Memory B cell (primary cell): ENCODE measurements at regions not wholly inside any gene's neighbourhood (a gene's known extent, or its start where the extent isn't known, plus 50 kb on each side); places are given as distances from the start of the nearest gene placed in this dataset.
"Not testable (repeated sequence)": the region's sequence is repeated elsewhere in the genome, so short reads cannot be mapped to it uniquely, and the experiment has no call there.

ENCODE experiments used
- ATAC-seq: fragments of 150-1000 bp; cut with Tn5 transposase; 2 replicates; pipeline ENCODE4 v1.10.0; 2021; ENCODE audit warnings: low read depth, mild to moderate bottlenecking, moderate library complexity
- DNase-seq, 2 donors: peaks; one replicate each; pipeline ENCODE4 v3.0.0; 2022; ENCODE audit warnings: low spot score in 2 of 2
- H3K27ac Mint-ChIP-seq: one replicate; pipeline ENCODE4 v1.8.0; 2022; ENCODE audit warnings: mild to moderate bottlenecking, moderate library complexity, mixed read lengths
- H3K27me3 Mint-ChIP-seq: one replicate; pipeline ENCODE4 v1.8.0; 2022; ENCODE audit warnings: mixed read lengths
- H3K36me3 Mint-ChIP-seq: one replicate; pipeline ENCODE4 v1.8.0; 2022; ENCODE audit warnings: mild to moderate bottlenecking, mixed read lengths
- H3K4me1 Mint-ChIP-seq: one replicate; pipeline ENCODE4 v1.8.0; 2022; ENCODE audit warnings: mixed read lengths
- H3K4me3 Mint-ChIP-seq: one replicate; pipeline ENCODE4 v1.8.0; 2022; ENCODE audit warnings: mild to moderate bottlenecking, moderate library complexity, mixed read lengths
- H3K9me3 Mint-ChIP-seq: one replicate; pipeline ENCODE4 v1.8.0; 2022; ENCODE audit warnings: mixed read lengths

DNA sequence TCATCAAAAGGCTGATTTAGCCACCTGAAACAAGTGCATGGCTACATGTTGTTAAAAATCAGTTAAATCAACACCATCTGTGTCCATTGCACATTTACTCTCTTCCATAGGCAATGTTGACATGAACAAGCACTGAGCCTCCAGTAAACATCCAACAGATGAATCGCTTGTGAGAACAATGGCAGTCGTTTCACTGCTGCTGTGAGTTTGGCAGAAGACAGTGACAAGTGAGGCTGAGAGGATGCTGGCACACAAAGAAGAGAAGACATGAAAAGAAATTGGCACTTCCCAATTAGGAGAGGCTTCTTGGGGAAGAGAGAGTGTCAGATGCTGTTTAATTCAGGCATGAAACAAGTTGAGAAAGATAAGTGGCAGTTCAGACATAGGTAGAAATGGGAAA is 227.4 kb upstream of the STT3B start:
- H3K36me3 Mint-ChIP-seq: no peaks in the 10 kb centered on the region
- H3K9me3 Mint-ChIP-seq: no peaks in the 10 kb centered on the region
- H3K27ac Mint-ChIP-seq: no peak overlapping the region
- ATAC-seq (no peak), DNase-seq (no peak)
- H3K4me3 Mint-ChIP-seq: no peak overlapping the region
- H3K4me1 Mint-ChIP-seq: no peaks in the 10 kb centered on the region
- H3K27me3 Mint-ChIP-seq: peaks cover 5% of the 10 kb centered on the region

DNA sequence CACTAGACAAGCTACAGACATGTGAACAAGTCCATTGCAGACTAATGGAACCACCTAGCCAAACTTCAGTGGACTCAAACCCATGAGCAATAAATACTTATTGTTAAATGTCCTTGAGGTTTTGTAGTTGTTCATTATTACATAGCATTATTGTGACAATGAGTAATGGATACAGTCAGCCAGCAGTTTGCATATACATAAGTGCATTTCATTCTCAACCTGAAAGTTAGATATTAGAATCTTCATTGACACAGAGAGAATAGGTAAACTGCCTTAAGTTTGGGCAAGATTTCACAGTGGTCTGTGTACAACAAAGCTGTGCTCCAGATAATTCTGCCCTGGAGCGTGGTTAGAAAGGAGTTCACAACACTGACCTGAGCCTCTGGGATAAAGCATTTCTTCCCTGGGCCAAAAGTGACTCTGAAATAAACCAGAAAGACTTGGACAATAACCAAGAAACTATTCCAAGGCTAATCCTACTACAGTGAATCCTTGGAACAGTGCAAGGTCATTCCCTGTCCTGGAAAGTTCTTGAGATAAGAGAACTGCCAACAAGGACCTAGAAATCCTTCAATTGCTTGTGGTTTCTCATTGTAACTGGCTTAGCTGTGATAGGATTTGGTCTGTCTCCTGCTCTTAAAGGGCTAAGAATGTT is 225.5 kb upstream of the STT3B start:
- Mint-ChIP-seq H3K9me3 (no peaks in the 10 kb centered on the region), H3K27ac (no peak overlapping the region), H3K36me3 (no peaks in the 10 kb centered on the region), H3K4me3 (no peak overlapping the region), H3K27me3 (peaks cover 1% of the 10 kb centered on the region), H3K4me1 (no peaks in the 10 kb centered on the region)
- DNase-seq (no peak), ATAC-seq (no peak)

DNA sequence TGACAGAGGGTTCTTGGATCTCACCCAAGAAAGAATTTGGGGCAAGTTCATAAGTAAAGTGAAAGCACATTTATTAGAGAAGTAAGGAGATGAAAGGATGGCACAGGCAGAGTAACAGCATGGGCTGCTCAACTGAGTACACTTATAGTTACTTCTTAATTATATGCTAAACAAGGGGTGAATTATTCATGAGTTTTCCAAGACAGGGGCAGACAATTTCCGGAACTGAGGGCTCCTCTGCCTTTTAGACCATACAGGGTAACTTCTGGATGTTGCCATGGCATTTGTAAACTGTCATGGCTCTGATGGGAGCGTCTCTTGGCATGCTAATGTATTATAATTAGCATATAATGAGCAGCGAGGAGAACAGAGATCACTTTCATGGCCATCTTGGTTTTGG is 221.2 kb upstream of the STT3B start:
- ATAC-seq (no peak), DNase-seq (no peak)
- Mint-ChIP-seq H3K9me3 (peaks cover 10% of the 10 kb centered on the region), H3K27me3 (peaks cover 7% of the 10 kb centered on the region), H3K27ac (no peak overlapping the region), H3K36me3 (peaks cover 2% of the 10 kb centered on the region), H3K4me1 (no peaks in the 10 kb centered on the region), H3K4me3 (no peak overlapping the region)

DNA sequence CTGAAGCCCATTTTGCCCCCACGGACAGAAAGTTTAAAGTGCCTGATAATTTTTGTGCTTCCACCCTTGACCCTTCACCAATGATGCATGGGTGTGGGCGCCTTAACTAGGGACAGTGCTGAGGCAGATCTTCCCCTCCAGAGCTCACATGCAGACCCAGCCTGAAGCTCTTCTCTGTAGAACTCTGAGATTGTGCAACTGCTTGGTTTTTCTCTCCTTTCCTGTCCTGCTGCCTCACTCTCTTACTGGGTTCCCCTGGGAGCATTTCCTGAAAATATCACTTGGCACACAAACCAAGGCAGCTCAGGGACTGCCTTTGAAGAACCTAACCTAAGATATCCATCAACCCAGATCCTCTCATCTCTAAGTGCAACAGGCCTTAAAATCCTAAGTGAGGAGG is 220.3 kb upstream of the STT3B start:
- no peak for DNase-seq
- H3K36me3 Mint-ChIP-seq: peaks cover 4% of the 10 kb centered on the region

DNA sequence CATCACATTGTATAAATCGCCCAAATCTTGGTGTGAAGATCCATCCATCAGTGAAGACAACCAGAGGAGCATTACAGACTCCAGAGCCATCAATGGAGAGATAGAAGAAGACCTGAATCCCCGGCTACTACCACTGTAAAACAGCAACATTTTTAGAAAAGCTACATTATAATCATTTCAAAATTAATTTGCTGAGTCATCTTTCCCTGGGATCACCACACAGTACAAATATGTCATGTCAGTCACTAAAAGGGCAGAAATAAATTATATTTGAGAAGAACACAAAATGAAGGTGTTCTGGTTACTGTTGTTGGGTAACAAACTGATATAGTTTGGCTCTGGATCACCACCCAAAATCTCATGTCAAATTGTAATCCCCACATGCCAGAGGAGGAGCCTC is 218.5 kb upstream of the STT3B start:
- Mint-ChIP-seq H3K27ac (no peak overlapping the region), H3K9me3 (peaks cover 12% of the 10 kb centered on the region), H3K27me3 (peaks cover 11% of the 10 kb centered on the region), H3K4me3 (no peak overlapping the region), H3K4me1 (no peaks in the 10 kb centered on the region), H3K36me3 (peaks cover 4% of the 10 kb centered on the region)
- no peak for DNase-seq
- ATAC-seq: no peak

More for the DNA sequence above, 220.3 kb upstream of the STT3B start:
- no peak for ATAC-seq
- Mint-ChIP-seq H3K27me3 (peaks cover 9% of the 10 kb centered on the region), H3K27ac (no peak overlapping the region), H3K4me3 (no peak overlapping the region), H3K4me1 (no peaks in the 10 kb centered on the region), H3K9me3 (peaks cover 12% of the 10 kb centered on the region)

DNA sequence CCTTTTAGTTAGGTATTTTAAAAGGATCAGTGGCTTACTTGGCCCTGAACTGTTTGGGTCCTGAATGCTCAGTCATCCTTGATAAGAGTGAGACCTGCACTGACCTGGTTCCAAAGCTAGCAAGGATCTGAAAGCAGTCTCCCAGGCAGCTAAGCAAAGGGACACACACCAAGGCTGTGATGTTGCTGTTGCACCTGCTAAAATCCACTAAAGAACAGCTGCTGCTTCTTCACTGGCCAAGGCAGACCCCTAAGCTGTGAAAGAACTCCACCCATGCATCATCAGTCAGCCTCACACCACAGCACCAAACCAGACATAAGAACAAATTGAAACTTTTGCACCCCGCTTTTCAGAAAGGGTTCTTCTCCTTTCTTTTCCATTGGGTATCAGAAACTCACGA is 213.4 kb upstream of the STT3B start:
- no peak overlapping the region for H3K27ac Mint-ChIP-seq
- DNase-seq: no peak
- H3K4me1 Mint-ChIP-seq: peaks cover 2% of the 10 kb centered on the region
- ATAC-seq: no peak
- peaks cover 12% of the 10 kb centered on the region for H3K9me3 Mint-ChIP-seq
- no peak overlapping the region for H3K4me3 Mint-ChIP-seq
- peaks cover 8% of the 10 kb centered on the region for H3K27me3 Mint-ChIP-seq
- peaks cover 4% of the 10 kb centered on the region for H3K36me3 Mint-ChIP-seq

DNA sequence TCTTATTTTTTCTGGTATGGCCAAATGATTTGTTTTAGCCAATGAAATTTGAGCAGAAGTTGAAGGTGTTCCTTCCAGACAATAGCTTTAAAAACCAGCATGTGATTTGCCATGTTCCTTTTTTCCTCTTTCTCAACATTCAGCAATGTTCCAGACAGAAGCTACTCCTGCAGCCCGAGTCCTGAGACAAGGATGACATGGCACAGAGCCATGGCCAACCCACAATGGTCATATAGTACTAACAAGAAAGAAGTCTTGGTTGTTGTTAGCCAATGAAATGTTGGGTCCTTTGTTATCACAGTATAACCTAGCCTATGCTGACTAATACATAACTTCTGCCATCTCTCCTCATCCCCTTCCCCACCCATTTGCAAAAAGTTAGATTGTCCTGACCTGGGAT is 211.1 kb upstream of the STT3B start:
- peaks cover 2% of the 10 kb centered on the region for H3K36me3 Mint-ChIP-seq
- peaks cover 2% of the 10 kb centered on the region for H3K9me3 Mint-ChIP-seq
- no peak overlapping the region for H3K4me3 Mint-ChIP-seq
- DNase-seq: no peak
- ATAC-seq: no peak
- H3K4me1 Mint-ChIP-seq: peaks cover 2% of the 10 kb centered on the region
- peaks cover 7% of the 10 kb centered on the region for H3K27me3 Mint-ChIP-seq
- no peak overlapping the region for H3K27ac Mint-ChIP-seq

DNA sequence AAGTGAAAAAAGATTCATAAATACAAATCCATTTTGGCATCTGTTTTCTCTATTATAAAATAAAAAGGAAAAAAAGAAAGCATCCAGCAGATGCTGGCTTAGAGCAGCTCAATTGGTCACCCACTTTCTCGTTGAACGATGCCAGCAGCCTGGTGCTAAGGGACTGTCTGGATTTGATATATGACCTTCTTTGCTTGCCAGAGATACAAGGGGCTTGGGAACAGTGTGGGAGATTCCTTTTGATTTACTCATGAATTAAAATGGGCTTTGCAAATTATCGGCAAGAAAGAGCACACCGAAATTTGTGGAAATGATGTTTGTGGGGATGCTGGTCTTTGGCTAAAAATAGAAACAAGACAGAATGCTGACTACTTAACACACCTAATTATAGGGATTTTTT is 210.3 kb upstream of the STT3B start:
- Mint-ChIP-seq H3K27ac (no peak overlapping the region), H3K4me3 (no peak overlapping the region), H3K9me3 (no peaks in the 10 kb centered on the region), H3K36me3 (no peaks in the 10 kb centered on the region), H3K27me3 (peaks cover 5% of the 10 kb centered on the region), H3K4me1 (peaks cover 2% of the 10 kb centered on the region)
- DNase-seq (no peak), ATAC-seq (no peak)

DNA sequence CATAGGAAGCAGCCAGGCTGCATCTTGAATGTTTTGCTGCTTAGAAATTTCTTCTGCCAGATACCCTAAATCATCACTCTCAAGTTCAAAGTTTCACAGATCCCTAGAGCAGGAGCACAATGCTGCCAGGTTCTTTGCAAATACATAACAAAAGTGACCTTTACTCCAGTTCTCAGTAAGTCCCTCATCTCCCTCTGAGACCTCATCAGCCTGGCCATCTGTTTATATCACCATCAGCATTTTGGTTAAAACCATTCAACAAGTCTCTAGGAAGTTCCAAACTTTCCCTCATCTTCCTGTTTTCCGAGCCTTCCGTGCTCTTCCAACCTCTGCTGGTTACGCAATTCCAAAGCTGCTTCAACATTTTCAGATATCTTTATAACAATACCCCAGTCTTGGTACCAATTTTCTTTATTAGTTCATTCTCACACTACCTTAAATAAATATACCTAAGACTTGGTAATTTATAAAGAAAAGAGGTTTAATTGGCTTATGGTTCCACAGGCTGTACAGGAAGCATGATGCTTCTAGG is 204.8 kb upstream of the STT3B start:
- not testable (repeated sequence) for H3K27me3 Mint-ChIP-seq, H3K9me3 Mint-ChIP-seq, H3K4me1 Mint-ChIP-seq, H3K4me3 Mint-ChIP-seq, H3K27ac Mint-ChIP-seq, ATAC-seq, DNase-seq
- H3K36me3 Mint-ChIP-seq: peaks cover 11% of the 10 kb centered on the region

DNA sequence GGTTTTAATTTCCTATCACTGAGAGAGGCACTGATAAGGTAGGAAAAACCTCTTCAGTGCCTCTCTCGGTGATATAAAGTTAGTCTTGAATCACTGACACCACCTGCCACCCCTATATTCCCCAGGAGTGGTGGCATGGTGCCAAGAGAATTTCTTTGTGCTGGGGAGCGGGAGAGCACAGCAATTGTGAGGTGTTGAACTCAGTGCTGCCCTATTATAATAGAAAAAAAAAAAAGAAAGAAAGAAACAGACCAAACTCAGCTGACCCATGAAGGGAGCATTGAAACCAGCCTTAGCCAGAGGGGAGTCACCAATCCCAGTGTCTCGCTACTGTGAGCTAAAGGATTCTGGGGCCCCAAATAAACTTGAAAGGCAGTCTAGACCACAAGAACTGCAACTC is 201.4 kb upstream of the STT3B start:
- Mint-ChIP-seq H3K27ac (no peak overlapping the region), H3K36me3 (peaks cover 12% of the 10 kb centered on the region), H3K9me3 (peaks cover 10% of the 10 kb centered on the region), H3K4me1 (no peaks in the 10 kb centered on the region), H3K27me3 (peaks cover 1% of the 10 kb centered on the region), H3K4me3 (no peak overlapping the region)
- no peak for DNase-seq
- ATAC-seq: no peak

DNA sequence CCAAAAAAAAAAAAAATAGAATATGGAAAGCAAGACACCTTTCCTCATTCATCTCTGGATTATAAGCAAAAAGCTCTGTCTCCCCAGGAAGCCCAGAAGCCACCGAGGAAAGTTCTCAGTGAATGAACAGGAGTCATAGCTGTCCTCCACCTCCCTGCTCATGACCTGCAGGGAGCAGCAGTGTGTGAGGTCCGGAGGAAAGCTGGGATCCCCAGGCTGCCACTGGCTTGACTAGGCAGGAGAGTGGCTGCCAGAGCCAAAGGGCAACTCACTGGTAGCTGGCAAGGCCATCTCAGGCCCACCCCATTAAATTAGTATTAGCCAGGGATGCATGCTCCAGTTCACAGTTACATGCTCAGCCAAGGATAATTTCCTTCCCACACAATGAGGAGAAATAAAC is 191.6 kb upstream of the STT3B start:
- peaks cover 3% of the 10 kb centered on the region for H3K27me3 Mint-ChIP-seq
- no peak for ATAC-seq
- no peak overlapping the region for H3K27ac Mint-ChIP-seq
- H3K4me1 Mint-ChIP-seq: no peaks in the 10 kb centered on the region
- H3K4me3 Mint-ChIP-seq: no peak overlapping the region
- DNase-seq: no peak
- peaks cover 3% of the 10 kb centered on the region for H3K9me3 Mint-ChIP-seq
- H3K36me3 Mint-ChIP-seq: no peaks in the 10 kb centered on the region

DNA sequence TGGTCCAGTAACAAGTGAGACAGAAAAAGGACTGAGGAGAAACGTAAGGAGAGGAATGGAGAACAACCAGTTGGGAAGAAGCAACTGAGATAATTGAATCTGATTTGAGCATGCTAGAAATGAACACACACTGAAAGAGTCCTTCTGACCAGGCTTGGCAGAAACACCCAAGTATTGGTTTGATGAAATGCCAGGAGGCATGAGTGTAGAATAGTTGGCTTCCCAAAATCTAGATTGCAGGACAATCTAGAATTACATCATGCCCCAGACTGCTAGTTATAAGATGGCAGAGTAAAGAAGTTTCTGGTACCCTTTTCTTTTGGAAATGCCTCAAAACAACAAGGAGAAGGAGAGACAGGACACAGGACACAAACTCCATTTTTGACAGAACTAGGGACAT is 189.7 kb upstream of the STT3B start:
- DNase-seq: no peak
- H3K4me3 Mint-ChIP-seq: no peak overlapping the region

DNA sequence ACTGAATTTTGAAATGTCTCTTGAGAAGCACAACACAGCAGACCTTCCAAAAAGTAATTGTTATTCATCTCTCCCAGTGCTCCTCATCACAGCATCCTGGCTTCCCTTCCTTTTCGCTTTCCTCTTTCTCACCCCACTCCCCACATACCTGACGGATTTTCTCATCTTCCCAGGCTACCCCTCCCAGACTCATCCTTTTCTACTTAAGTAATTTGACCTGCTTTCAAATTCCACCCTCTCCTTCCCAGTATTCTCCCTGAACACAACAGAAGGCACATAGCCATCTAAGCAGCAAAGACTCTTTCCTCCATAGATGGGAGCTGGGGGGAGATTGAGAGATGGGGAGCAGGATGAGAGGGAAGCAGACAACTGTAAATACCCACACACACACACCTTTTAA is 187.1 kb upstream of the STT3B start:
- peaks cover 3% of the 10 kb centered on the region for H3K27me3 Mint-ChIP-seq
- no peaks in the 10 kb centered on the region for H3K4me1 Mint-ChIP-seq
- H3K4me3 Mint-ChIP-seq: no peak overlapping the region
- ATAC-seq (no peak), DNase-seq (no peak)
- no peak overlapping the region for H3K27ac Mint-ChIP-seq
- no peaks in the 10 kb centered on the region for H3K36me3 Mint-ChIP-seq
- peaks cover 3% of the 10 kb centered on the region for H3K9me3 Mint-ChIP-seq

More for the DNA sequence above, 189.7 kb upstream of the STT3B start:
- Mint-ChIP-seq H3K36me3 (no peaks in the 10 kb centered on the region), H3K27ac (no peak overlapping the region), H3K27me3 (peaks cover 3% of the 10 kb centered on the region), H3K4me1 (no peaks in the 10 kb centered on the region), H3K9me3 (peaks cover 3% of the 10 kb centered on the region)
- no peak for ATAC-seq

DNA sequence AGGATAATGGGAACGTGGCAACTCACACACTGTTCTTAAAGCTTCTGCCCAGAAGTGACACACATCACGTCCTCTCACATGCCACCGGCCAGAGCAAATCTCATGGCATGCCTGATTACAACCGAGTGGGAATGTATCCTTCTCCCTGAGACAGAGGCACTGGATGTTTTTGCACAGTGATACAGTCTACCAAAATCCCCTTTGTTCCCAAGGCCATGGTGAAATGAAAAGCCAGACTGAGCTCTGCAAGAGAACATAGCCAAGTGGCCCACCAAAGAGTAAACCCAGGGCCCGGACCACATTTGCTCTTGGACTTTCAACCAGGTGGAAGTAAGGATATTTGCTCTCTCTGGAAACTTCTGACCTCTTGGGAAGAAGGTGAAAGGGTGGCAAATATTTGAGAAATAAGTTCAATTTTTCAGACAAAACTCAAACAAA is 186.2 kb upstream of the STT3B start:
- Mint-ChIP-seq H3K4me3 (no peak overlapping the region), H3K4me1 (no peaks in the 10 kb centered on the region), H3K9me3 (peaks cover 3% of the 10 kb centered on the region), H3K36me3 (no peaks in the 10 kb centered on the region), H3K27ac (no peak overlapping the region), H3K27me3 (peaks cover 3% of the 10 kb centered on the region)
- ATAC-seq (no peak), DNase-seq (no peak)
